GM19372 (cell line): ENCODE measurements at regions not wholly inside any gene's neighbourhood (a gene's known extent, or its start where the extent isn't known, plus 50 kb on each side); places are given as distances from the start of the nearest gene placed in this dataset.

Source experiments
- ATAC-seq: cut with Tn5 transposase; IDR thresholded peaks from one replicate; pipeline ENCODE4 v1.9.1; 2021; ENCODE audit warnings: mild to moderate bottlenecking, low read depth, moderate library complexity; ENCODE audit not compliant: unreplicated experiment

DNA sequence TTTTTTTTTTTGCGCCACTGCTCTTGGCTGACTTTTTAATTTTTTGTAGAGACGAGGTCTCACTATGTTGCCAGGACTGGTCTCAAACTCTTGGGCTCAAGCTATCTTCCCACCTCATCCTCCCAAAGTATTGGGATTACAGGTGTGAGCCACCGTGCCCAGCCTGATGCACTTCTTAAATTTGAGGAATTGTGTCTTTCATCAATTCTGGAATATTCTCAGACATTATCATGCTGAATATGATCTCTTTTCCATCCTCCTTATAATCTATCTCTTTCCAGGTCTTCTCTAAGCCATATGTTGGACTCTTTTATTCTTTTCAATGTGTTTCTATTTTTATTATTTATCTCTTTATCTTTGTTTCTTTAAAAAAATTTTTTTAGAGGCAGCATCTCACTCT lies 196.2 kb upstream of the IER5L start:
- ATAC-seq: no peak

DNA sequence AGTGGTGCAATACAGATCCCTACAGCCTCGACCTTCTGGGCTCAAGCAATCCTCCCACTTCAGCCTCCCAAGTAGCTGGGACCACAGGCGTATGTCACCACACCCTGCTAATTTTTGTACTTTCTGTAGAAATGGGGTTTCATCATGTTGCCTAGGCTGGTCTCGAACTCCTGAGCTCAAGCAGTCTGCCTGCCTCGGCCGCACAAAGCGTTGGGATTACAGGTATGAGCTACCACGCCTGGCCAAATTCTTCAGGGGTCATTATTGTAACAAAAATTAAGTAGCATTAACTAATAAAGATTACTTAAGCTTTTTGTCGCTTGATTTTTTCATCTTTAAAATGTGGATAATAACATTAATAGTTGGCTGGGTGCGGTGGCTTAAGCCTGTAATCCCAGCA lies 195.3 kb upstream of the IER5L start:
- no peak for ATAC-seq

GRCh38 chr9:129370770-129371169 lies 192.7 kb upstream of the IER5L start:
- ATAC-seq: no peak

GRCh38 chr9:129368444-129368978 lies 190.4 kb upstream of the IER5L start:
- no peak for ATAC-seq

DNA sequence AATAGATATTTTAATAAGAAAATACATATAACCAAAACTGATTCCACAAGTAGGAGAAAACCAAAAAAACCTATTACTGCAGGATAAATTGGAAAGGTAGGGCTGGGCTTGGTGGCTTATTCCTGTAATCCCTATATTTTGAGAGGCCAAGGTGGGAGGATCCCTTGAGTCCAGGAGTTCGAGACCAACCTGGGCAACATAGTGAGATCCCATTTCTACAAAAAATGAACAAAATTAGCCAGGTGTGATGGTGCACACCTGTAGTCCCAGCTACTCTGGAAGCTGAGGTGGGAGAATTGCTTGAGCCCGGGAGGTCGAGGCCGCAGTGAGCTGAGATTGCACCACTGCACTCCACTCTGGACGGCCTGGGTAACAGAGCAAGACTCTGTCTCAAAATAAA lies 189.2 kb upstream of the IER5L start:
- no peak for ATAC-seq

GRCh38 chr9:129365196-129365595 lies 187.1 kb upstream of the IER5L start:
- no peak for ATAC-seq

DNA sequence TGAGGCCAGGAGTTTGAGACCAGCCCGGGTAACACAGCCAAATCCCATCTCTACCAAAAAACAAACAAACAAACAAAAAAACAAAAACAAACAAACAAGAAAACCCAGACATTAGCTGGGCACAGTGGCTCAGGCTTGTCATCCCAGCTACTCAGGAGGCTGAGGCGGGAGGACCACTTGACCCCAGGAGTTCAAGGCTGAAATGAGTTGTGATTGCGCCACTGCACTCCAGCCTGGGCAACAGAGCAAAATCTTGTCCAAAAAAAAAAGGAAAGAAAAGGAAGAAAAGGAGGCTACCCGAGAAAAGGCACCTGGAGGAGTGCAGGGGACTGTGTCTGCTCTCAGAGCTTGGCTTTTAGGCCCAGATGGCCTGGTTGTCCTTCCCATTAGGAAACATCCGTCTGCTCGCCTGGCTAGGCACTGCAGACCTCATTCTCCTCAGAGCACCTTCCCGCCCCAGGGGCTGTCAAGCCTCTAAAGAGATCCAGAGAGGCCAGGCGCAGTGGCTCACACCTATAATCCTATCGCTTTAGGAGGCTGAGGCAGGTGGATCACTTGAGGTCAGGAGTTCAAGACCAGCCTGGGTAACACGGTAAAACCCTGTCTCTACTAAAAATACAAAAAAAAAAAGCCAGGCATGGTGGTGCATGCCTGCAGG lies 185.3 kb upstream of the IER5L start:
- ATAC-seq: no peak

DNA sequence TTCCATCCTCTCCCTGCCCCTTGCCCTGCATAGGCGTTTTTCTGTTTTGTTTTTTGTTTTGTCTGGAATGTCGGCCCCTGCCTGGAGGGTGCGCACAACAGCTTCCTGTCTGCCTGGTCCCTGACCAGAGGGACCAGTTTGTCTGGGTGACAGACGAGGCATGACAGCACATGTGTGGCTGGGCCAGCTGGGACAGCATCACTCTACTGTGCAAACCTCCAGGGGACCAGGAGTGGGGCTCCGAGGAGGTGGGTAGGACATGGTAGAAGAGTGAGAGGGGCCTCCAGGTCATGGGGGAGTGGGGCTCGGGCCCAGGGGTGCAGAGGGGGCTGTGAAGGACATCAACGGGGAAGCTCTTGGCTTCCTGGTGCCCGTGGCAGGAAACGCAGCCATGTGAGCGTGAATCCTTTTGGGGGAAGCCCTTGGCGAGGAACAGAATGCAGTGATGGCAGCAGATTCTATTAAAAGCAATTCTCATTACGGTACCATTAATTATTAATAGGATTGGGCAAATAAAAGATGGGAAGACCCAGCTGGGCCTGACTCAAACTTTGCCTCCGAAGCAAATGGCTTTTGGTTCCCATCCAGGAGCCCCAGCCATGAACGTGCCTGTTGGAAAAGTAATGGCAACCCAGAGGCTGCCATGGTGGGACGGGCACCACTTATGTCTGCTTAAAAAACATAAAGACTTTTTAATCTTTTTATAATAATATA lies 184.4 kb upstream of the IER5L start:
- ATAC-seq: no peak

- no peak for ATAC-seq
Observed at GRCh38 chr9:129361196-129361595, 183.1 kb upstream of the IER5L start.

DNA sequence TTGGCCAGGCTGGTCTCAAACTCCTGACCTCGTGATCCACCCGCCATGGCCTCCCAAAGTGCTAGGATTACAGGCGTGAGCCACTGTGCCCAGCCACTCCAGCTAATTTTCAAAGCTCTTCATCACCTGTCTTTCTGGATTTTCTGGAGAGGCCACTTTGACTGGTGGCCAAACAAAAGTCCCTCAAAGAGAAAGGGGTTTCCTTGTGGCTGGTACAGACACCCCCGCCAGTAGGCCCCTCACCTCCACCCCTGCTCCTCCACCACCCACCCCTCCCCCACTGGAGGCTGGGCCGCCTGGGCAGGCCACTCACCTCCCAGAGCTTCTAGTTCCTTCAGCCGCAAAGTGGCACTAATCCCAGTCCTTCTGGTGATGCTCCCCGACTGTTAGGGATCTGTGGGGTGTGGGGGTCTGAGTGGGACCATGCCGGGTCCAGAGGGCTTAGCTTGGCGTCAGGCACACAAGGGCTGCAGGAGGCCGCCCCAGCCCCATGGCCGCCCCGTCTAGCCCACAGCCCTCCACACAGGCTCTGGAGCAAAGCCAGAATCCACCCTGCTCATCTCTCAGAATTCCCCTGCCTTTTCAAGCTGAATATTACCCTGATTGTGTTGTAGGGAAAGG lies 182.0 kb upstream of the IER5L start:
- ATAC-seq: no peak

DNA sequence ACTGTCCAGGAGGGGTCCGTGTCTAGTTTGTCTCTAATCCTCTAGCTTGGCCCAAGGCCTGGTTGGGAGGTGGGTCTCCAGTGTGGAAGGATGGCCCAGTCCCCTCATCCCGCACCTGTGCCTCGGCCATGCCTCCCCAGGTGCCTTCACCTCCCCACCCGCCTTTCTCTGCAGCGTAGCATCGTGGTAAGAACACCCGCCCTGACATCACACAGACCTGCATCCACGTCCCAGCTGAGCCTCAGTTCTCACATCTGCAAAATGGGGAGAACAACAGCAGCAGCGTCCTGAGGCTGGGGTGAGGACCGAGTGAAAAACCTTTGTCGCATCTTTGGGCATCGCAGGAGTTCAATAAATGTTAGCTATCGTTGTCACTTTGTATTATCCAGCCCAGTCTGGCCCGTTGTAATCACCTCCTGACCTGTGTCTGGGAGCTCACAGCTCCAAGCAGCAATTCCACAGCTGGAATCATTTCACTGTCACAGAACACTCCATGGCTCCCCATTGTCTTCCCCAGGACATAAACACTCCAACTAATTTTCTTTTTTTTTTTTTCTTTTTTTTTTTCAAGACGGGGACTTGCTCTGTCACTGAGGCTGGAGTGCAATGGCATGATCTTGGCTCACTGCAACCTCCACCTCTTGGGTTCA lies 181.2 kb upstream of the IER5L start:
- no peak for ATAC-seq

- no peak for ATAC-seq
Observed at GRCh38 chr9:129358621-129359154, 180.6 kb upstream of the IER5L start.

GRCh38 chr9:129357773-129358245 lies 179.7 kb upstream of the IER5L start:
- no peak for ATAC-seq

- no peak for ATAC-seq
Observed at GRCh38 chr9:129356871-129357772, 179.1 kb upstream of the IER5L start.

- no peak for ATAC-seq
Observed at GRCh38 chr9:129355631-129356030, 177.6 kb upstream of the IER5L start.

- ATAC-seq: no peak
Observed at GRCh38 chr9:129354498-129354897, 176.4 kb upstream of the IER5L start.

DNA sequence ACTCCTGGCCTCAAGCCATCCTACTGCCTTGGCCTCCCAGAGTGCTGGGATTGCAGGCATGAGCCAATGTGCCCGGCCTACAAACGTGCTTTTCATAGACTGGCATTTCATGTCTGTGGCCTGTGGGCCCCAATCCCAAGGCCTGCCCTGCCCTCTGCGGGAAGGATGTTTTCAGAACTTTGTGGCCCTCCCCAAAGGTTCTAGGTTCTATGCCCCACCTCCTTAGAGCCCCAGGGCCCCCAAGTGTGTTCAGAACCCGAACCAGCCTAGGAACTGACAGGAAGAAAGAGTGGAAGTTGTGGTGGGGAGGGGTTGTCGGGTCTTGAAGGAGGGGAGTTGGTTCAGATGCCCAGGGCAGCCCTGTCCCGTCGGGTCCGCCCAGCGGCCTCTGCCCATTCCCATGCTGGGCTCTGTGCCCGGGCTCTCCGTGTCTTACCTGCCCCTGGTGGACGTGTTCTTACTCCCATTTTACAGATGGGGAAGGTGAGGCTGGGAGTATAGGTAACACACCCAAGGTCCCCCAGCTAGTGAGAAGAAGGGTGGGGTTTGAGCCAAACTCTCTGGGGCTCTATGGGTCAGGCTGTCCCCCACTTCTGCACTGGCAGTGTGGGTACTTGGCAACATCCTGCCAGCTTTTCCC lies 175.8 kb upstream of the IER5L start:
- no peak for ATAC-seq

GRCh38 chr9:129352146-129352865 lies 174.2 kb upstream of the IER5L start:
- ATAC-seq: no peak
